ENCODE measurements at regions not wholly inside any gene's neighbourhood (a gene's known extent, or its start where the extent isn't known, plus 50 kb on each side); places are given as distances from the start of the nearest gene placed in this dataset.
"Not testable (repeated sequence)": the region's sequence is repeated elsewhere in the genome, so short reads cannot be mapped to it uniquely, and the experiment has no call there.

GRCh38 chr20:48213635-48214034 lies 428.4 kb upstream of the SULF2 start:
- in situ Hi-C loops (cut with MboI; ENCODE audit: low pct_unique_long_range_greater_than_20kb in 2 of 9, low sequenced_read_pairs in 9 of 9, unreplicated experiment in 9 of 9) = loop anchor here in 1 of 9 experiments (25.0 kb wide), 1 partner anchor 399 kb away; no protein-coding TSS in a partner anchor
- not testable (repeated sequence) for H3K27ac ChIP-seq; H3K4me3 ChIP-seq; ATAC-seq (replicated peaks in 6 of 8)
- 60% methylated on average over 4 of the region's 12 CpGs; no CpG with 5 or more reads in 9 of the 10 experiments for WGBS, 10 experiments
- H3K4me1 ChIP-seq (replicated peaks in 1 of 2) = peaks cover 35 to 39% of the 10 kb centered on the region in 2 donors

GRCh38 chr20:48212806-48213509 lies 427.7 kb upstream of the SULF2 start:
- in situ Hi-C loops (cut with MboI; ENCODE audit: low pct_unique_long_range_greater_than_20kb in 2 of 9, low sequenced_read_pairs in 9 of 9, unreplicated experiment in 9 of 9) = loop anchor here in 1 of 9 experiments (25.0 kb wide), 1 partner anchor 399 kb away; no protein-coding TSS in a partner anchor
- 0 to 90% methylated on average over 1 to 2 of the region's 3 CpGs; no CpG with 5 or more reads in 8 of the 10 experiments for WGBS, 10 experiments
- Histone ChIP-seq H3K4me3 (no peak overlapping the region), H3K4me1 (replicated peaks in 1 of 2) (peaks cover 36 to 41% of the 10 kb centered on the region in 2 donors), H3K27ac (no peak overlapping the region)
- ATAC-seq (replicated peaks in 6 of 8) = no peak

- Histone ChIP-seq H3K4me3 (no peak overlapping the region), H3K4me1 (replicated peaks in 1 of 2) (peaks cover 34 to 36% of the 10 kb centered on the region in 2 donors), H3K27ac (no peak overlapping the region)
- WGBS, 10 experiments = 49 to 100% (median 85%) methylated on average over 1 to 5 of the region's 5 CpGs; no CpG with 5 or more reads in 4 of the 10 experiments
- in situ Hi-C loops (cut with MboI; ENCODE audit: low pct_unique_long_range_greater_than_20kb in 2 of 9, low sequenced_read_pairs in 9 of 9, unreplicated experiment in 9 of 9) = loop anchor here in 1 of 9 experiments (25.0 kb wide), 1 partner anchor 400 kb away; no protein-coding TSS in a partner anchor
- ATAC-seq (replicated peaks in 6 of 8) = no peak
Observed at GRCh38 chr20:48211847-48212246, 426.6 kb upstream of the SULF2 start.

GRCh38 chr20:48211238-48211637 lies 426.0 kb upstream of the SULF2 start:
- Histone ChIP-seq H3K27ac (no peak overlapping the region), H3K4me1 (replicated peaks in 1 of 2) (peaks cover 34 to 36% of the 10 kb centered on the region in 2 donors), H3K4me3 (no peak overlapping the region)
- WGBS, 10 experiments = 10 to 82% (median 61%) methylated on average over 1 to 3 of the region's 3 CpGs; no CpG with 5 or more reads in 4 of the 10 experiments
- in situ Hi-C loops (cut with MboI; ENCODE audit: low pct_unique_long_range_greater_than_20kb in 2 of 9, low sequenced_read_pairs in 9 of 9, unreplicated experiment in 9 of 9) = loop anchor here in 1 of 9 experiments (25.0 kb wide), 1 partner anchor 401 kb away; no protein-coding TSS in a partner anchor
- ATAC-seq (replicated peaks in 6 of 8) = peak in 5 of 8 experiments; percentile 32 to 84 (median 48)

GRCh38 chr20:48210111-48211027 lies 425.1 kb upstream of the SULF2 start:
- Histone ChIP-seq H3K4me3 (no peak overlapping the region), H3K27ac (no peak overlapping the region), H3K4me1 (replicated peaks in 1 of 2) (peaks cover 35 to 36% of the 10 kb centered on the region in 2 donors)
- ATAC-seq (replicated peaks in 6 of 8) = peak in 1 of 8 experiments; percentile 26
- WGBS, 10 experiments = 58 to 77% (median 65%) methylated on average over 1 to 9 of the region's 27 CpGs
- in situ Hi-C loops (cut with MboI; ENCODE audit: low pct_unique_long_range_greater_than_20kb in 2 of 9, low sequenced_read_pairs in 9 of 9, unreplicated experiment in 9 of 9) = loop anchor here in 1 of 9 experiments (25.0 kb wide), 1 partner anchor 402 kb away; no protein-coding TSS in a partner anchor

- H3K27ac ChIP-seq = no peak overlapping the region
- H3K4me1 ChIP-seq (replicated peaks in 1 of 2) = peaks cover 37% of the 10 kb centered on the region in 2 donors
- 0 to 67% (median 40%) methylated on average over 1 to 4 of the region's 5 CpGs; no CpG with 5 or more reads in 4 of the 10 experiments for WGBS, 10 experiments
- ATAC-seq (replicated peaks in 6 of 8) = peak in 5 of 8 experiments; percentile 33 to 91 (median 87)
- H3K4me3 ChIP-seq = no peak overlapping the region
- in situ Hi-C loops (cut with MboI; ENCODE audit: low pct_unique_long_range_greater_than_20kb in 2 of 9, low sequenced_read_pairs in 9 of 9, unreplicated experiment in 9 of 9) = loop anchor here in 1 of 9 experiments (25.0 kb wide), 1 partner anchor 403 kb away; no protein-coding TSS in a partner anchor
Observed at GRCh38 chr20:48209102-48209501, 423.8 kb upstream of the SULF2 start.

GRCh38 chr20:48208176-48208575 lies 422.9 kb upstream of the SULF2 start:
- in situ Hi-C loops (cut with MboI; ENCODE audit: low pct_unique_long_range_greater_than_20kb in 2 of 9, low sequenced_read_pairs in 9 of 9, unreplicated experiment in 9 of 9) = loop anchor here in 1 of 9 experiments (25.0 kb wide), 1 partner anchor 404 kb away; no protein-coding TSS in a partner anchor
- peaks cover 37 to 46% of the 10 kb centered on the region in 2 donors for H3K4me1 ChIP-seq (replicated peaks in 1 of 2)
- no peak for ATAC-seq (replicated peaks in 6 of 8)
- WGBS, 10 experiments = 78 to 96% (median 88%) methylated on average over 2 to 4 of the region's 10 CpGs; no CpG with 5 or more reads in 6 of the 10 experiments
- no peak overlapping the region for H3K4me3 ChIP-seq
- no peak overlapping the region for H3K27ac ChIP-seq

- no peak for ATAC-seq (replicated peaks in 6 of 8)
- peaks cover 39 to 50% of the 10 kb centered on the region in 2 donors for H3K4me1 ChIP-seq (replicated peaks in 1 of 2)
- no peak overlapping the region for H3K4me3 ChIP-seq
- H3K27ac ChIP-seq = no peak overlapping the region
- in situ Hi-C loops (cut with MboI; ENCODE audit: low pct_unique_long_range_greater_than_20kb in 2 of 9, low sequenced_read_pairs in 9 of 9, unreplicated experiment in 9 of 9) = loop anchor here in 1 of 9 experiments (25.0 kb wide), 1 partner anchor 405 kb away; no protein-coding TSS in a partner anchor
- 50 to 100% (median 80%) methylated on average over 1 to 4 of the region's 4 CpGs; no CpG with 5 or more reads in 3 of the 10 experiments for WGBS, 10 experiments
Observed at GRCh38 chr20:48207505-48207904, 422.2 kb upstream of the SULF2 start.

- Histone ChIP-seq H3K27ac (no peak overlapping the region), H3K4me1 (replicated peaks in 1 of 2) (peaks cover 52 to 61% of the 10 kb centered on the region in 2 donors), H3K4me3 (no peak overlapping the region)
- in situ Hi-C loops (cut with MboI; ENCODE audit: low pct_unique_long_range_greater_than_20kb in 2 of 9, low sequenced_read_pairs in 9 of 9, unreplicated experiment in 9 of 9) = loop anchor here in 1 of 9 experiments (25.0 kb wide), 1 partner anchor 407 kb away; no protein-coding TSS in a partner anchor
- WGBS, 10 experiments = 60 to 100% (median 87%) methylated on average over 1 to 5 of the region's 7 CpGs; no CpG with 5 or more reads in 4 of the 10 experiments
- ATAC-seq (replicated peaks in 6 of 8) = peak in 1 of 8 experiments; percentile 85
Observed at GRCh38 chr20:48205786-48206185, 420.5 kb upstream of the SULF2 start.

GRCh38 chr20:48205281-48205782 lies 420.1 kb upstream of the SULF2 start:
- ATAC-seq (replicated peaks in 6 of 8) = peak in 2 of 8 experiments; percentile 27 to 38
- no peak overlapping the region for H3K4me3 ChIP-seq
- no peak overlapping the region for H3K27ac ChIP-seq
- WGBS, 10 experiments = 100% methylated on average over 1 of the region's 5 CpGs; no CpG with 5 or more reads in 9 of the 10 experiments
- in situ Hi-C loops (cut with MboI; ENCODE audit: low pct_unique_long_range_greater_than_20kb in 2 of 9, low sequenced_read_pairs in 9 of 9, unreplicated experiment in 9 of 9) = loop anchor here in 1 of 9 experiments (25.0 kb wide), 1 partner anchor 407 kb away; no protein-coding TSS in a partner anchor
- H3K4me1 ChIP-seq (replicated peaks in 1 of 2) = peaks cover 47 to 59% of the 10 kb centered on the region in 2 donors

- 100% methylated on average over 1 of the region's 9 CpGs; no CpG with 5 or more reads in 7 of the 10 experiments for WGBS, 10 experiments
- H3K27ac ChIP-seq = no peak overlapping the region
- no peak overlapping the region for H3K4me3 ChIP-seq
- no peak for ATAC-seq (replicated peaks in 6 of 8)
- in situ Hi-C loops (cut with MboI; ENCODE audit: low pct_unique_long_range_greater_than_20kb in 2 of 9, low sequenced_read_pairs in 9 of 9, unreplicated experiment in 9 of 9) = loop anchor here in 1 of 9 experiments (25.0 kb wide), 1 partner anchor 408 kb away; no protein-coding TSS in a partner anchor
- peaks cover 43 to 54% of the 10 kb centered on the region in 2 donors for H3K4me1 ChIP-seq (replicated peaks in 1 of 2)
Observed at GRCh38 chr20:48204499-48204898, 419.2 kb upstream of the SULF2 start.

- peaks cover 44 to 56% of the 10 kb centered on the region in 2 donors for H3K4me1 ChIP-seq (replicated peaks in 1 of 2)
- WGBS, 10 experiments = 37 to 87% (median 60%) methylated on average over 1 to 6 of the region's 6 CpGs
- ATAC-seq (replicated peaks in 6 of 8) = no peak
- H3K27ac ChIP-seq = no peak overlapping the region
- in situ Hi-C loops (cut with MboI; ENCODE audit: low pct_unique_long_range_greater_than_20kb in 2 of 9, low sequenced_read_pairs in 9 of 9, unreplicated experiment in 9 of 9) = loop anchor here in 1 of 9 experiments (25.0 kb wide), 1 partner anchor 409 kb away; no protein-coding TSS in a partner anchor
- no peak overlapping the region for H3K4me3 ChIP-seq
Observed at GRCh38 chr20:48203252-48203651, 418.0 kb upstream of the SULF2 start.

Data from motor neuron (in vitro differentiated cells).